ENCODE measurements at regions not wholly inside any gene's neighbourhood (a gene's known extent, or its start where the extent isn't known, plus 50 kb on each side); places are given as distances from the start of the nearest gene placed in this dataset.
"Not testable (repeated sequence)": the region's sequence is repeated elsewhere in the genome, so short reads cannot be mapped to it uniquely, and the experiment has no call there.

DNA sequence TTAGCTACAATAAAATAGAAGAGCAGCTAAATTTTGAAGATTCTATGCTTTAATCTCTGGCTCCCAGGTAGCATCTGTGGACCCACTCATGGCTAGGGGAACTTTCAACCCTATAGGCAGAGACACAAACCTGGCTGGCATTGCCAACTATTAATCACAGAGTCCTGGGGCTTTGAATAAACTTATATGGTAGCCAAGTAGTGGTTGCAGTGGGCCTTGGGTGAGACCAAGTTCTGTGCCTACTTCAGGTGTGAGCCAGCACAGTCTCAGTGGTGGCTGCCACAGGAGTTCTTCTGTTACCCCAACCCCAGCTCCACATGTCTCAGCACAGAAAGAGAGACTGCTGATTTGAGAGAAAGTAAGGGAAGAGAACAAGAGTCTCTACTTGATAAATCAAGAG lies 1626.5 kb downstream of the SPATA31A7 start:
- H3K27me3 ChIP-seq (ENCODE audit: control insufficient read depth, insufficient read depth, low read length); FAIRE-seq; H3K36me3 ChIP-seq (ENCODE audit: control insufficient read depth, insufficient read depth, low read length); DNase-seq (ENCODE audit: low read depth); H3K4me3 ChIP-seq (ENCODE audit: low read depth, low read length): not testable (repeated sequence)

DNA sequence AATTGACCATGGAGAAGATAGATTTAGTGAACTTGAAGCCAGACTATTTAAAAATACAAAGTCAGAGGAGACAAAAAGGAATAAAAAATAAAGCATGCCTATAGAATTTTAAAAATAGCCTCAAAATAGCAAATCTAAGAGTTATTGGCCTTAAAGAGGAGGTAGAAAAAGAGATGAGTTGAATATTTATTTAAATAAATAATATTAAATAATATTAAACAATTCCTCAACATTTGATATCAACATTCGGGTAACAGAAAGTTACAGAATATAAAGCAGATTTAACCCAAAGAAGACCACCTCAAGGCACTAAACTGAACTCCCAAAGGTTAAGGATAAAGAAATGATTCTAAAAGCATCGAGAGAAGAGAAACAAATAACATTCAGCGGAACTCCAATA lies 1627.4 kb downstream of the SPATA31A7 start:
- not testable (repeated sequence) for H3K4me3 ChIP-seq (ENCODE audit: low read depth, low read length); DNase-seq (ENCODE audit: low read depth); FAIRE-seq; H3K36me3 ChIP-seq (ENCODE audit: control insufficient read depth, insufficient read depth, low read length); H3K27me3 ChIP-seq (ENCODE audit: control insufficient read depth, insufficient read depth, low read length)

- H3K27me3 ChIP-seq (ENCODE audit: control insufficient read depth, insufficient read depth, low read length); H3K4me3 ChIP-seq (ENCODE audit: low read depth, low read length); H3K36me3 ChIP-seq (ENCODE audit: control insufficient read depth, insufficient read depth, low read length); DNase-seq (ENCODE audit: low read depth); FAIRE-seq: not testable (repeated sequence)
Observed at GRCh38 chr9:62822185-62822584, 1632.3 kb downstream of the SPATA31A7 start.

- not testable (repeated sequence) for FAIRE-seq; H3K4me3 ChIP-seq (ENCODE audit: low read depth, low read length); DNase-seq (ENCODE audit: low read depth); H3K27me3 ChIP-seq (ENCODE audit: control insufficient read depth, insufficient read depth, low read length); H3K36me3 ChIP-seq (ENCODE audit: control insufficient read depth, insufficient read depth, low read length)
Observed at GRCh38 chr9:62827957-62828907, 1638.4 kb downstream of the SPATA31A7 start.

- not testable (repeated sequence) for H3K36me3 ChIP-seq (ENCODE audit: control insufficient read depth, insufficient read depth, low read length); H3K27me3 ChIP-seq (ENCODE audit: control insufficient read depth, insufficient read depth, low read length); H3K4me3 ChIP-seq (ENCODE audit: low read depth, low read length); FAIRE-seq; DNase-seq (ENCODE audit: low read depth)
Observed at GRCh38 chr9:62830829-62831459, 1641.1 kb downstream of the SPATA31A7 start.

GRCh38 chr9:62833323-62834200 lies 1643.7 kb downstream of the SPATA31A7 start:
- H3K27me3 ChIP-seq (ENCODE audit: control insufficient read depth, insufficient read depth, low read length); FAIRE-seq; H3K4me3 ChIP-seq (ENCODE audit: low read depth, low read length); DNase-seq (ENCODE audit: low read depth); H3K36me3 ChIP-seq (ENCODE audit: control insufficient read depth, insufficient read depth, low read length): not testable (repeated sequence)

DNA sequence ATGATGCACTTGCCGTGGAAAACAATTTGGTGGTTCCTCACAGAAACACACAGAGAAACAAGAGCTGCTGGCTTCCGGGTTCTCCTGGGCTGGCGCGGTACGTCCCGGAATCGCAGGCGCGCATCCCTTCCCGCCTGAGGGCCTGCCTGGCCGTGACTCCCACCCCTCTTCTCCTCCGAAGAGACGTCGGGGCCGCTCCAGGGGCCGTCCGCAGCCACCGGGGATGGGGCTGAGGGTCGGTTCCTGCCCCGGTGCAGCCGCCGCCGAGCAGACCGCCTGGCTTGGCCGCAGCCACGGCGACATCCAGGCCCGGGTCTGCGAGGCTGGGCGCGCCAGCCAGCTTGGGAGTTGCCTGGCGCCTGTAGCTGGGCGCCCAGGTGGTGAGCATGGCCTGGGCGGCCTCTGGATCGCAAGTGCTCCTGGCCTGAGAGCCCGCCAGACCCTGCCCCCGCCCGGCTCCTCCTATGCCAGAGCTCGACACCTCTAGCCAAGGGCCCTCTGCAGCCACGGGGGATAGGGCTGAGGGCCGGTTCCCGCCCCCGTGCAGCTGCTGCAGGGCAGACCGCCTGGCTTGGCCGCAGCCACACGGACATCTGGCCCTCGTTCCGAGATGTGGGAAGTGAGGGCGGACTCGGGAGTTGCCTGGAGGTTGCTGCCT lies 1647.5 kb downstream of the SPATA31A7 start:
- H3K27me3 ChIP-seq (ENCODE audit: control insufficient read depth, insufficient read depth, low read length); H3K36me3 ChIP-seq (ENCODE audit: control insufficient read depth, insufficient read depth, low read length); DNase-seq (ENCODE audit: low read depth); FAIRE-seq: not testable (repeated sequence)
- peak overlapping the region; percentile 38 for H3K4me3 ChIP-seq (ENCODE audit: low read depth, low read length)

- DNase-seq (ENCODE audit: low read depth), result peak; percentile 80
- FAIRE-seq; H3K27me3 ChIP-seq (ENCODE audit: control insufficient read depth, insufficient read depth, low read length): not testable (repeated sequence)
Observed at GRCh38 chr9:62838024-62838718, 1648.3 kb downstream of the SPATA31A7 start.

DNA sequence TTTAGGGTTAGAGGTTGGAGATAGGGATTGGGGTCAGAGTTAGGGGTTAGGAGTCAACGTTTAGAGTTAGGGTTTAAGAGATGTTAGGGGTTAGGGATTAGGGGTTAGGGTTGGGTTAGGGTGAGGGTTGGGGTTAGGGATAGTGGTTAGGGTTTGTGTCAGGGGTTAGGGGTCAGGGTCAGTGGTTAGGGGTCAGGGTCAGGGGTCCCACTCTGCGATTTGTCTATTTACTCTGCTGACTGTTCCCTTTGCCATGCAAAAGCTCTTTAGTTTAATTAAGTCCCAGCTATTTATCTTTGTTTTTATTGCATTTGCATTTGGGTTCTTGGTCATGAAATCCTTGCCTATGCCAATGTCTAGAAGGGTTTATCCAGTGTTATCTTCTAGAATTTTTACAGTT lies 1649.3 kb downstream of the SPATA31A7 start:
- H3K4me3 ChIP-seq (ENCODE audit: low read depth, low read length); FAIRE-seq; H3K36me3 ChIP-seq (ENCODE audit: control insufficient read depth, insufficient read depth, low read length); H3K27me3 ChIP-seq (ENCODE audit: control insufficient read depth, insufficient read depth, low read length); DNase-seq (ENCODE audit: low read depth): not testable (repeated sequence)

More at GRCh38 chr9:62838024-62838718, 1648.3 kb downstream of the SPATA31A7 start:
- H3K36me3 ChIP-seq (ENCODE audit: control insufficient read depth, insufficient read depth, low read length), result not testable (repeated sequence)
- H3K4me3 ChIP-seq (ENCODE audit: low read depth, low read length), result peak overlapping the region; percentile 50

- not testable (repeated sequence) for DNase-seq (ENCODE audit: low read depth); H3K4me3 ChIP-seq (ENCODE audit: low read depth, low read length); H3K27me3 ChIP-seq (ENCODE audit: control insufficient read depth, insufficient read depth, low read length); FAIRE-seq; H3K36me3 ChIP-seq (ENCODE audit: control insufficient read depth, insufficient read depth, low read length)
Observed at GRCh38 chr9:62843145-62843544, 1653.3 kb downstream of the SPATA31A7 start.

DNA sequence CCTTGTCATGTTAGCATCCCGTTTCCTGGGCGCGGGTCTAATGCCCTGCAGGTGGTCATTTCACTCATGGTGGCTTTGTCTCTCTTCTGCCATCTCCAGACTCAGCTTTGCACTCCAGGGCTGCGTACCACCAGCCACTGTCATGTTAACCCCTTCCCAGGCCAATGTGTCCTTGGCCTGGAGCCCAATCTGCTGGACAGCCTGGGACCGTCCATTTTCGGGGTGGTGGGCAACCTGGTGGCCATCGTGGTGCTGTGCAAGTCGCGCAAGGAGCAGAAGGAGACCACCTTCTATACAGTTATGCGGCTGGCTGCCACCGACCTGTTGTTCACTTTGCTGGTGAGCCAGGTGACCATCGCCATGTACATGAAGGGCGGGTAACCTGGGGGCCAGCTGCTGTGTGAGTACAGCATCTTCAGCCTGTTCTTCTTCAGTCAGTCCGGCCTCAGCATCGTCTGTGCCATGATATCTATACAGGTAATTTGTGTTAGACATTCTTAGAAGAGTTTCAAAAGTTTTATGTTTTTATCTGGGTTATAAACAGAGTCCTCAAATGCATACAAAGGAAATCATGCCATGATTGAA lies 1654.0 kb downstream of the SPATA31A7 start:
- FAIRE-seq; H3K27me3 ChIP-seq (ENCODE audit: control insufficient read depth, insufficient read depth, low read length); DNase-seq (ENCODE audit: low read depth); H3K36me3 ChIP-seq (ENCODE audit: control insufficient read depth, insufficient read depth, low read length); H3K4me3 ChIP-seq (ENCODE audit: low read depth, low read length): not testable (repeated sequence)

DNA sequence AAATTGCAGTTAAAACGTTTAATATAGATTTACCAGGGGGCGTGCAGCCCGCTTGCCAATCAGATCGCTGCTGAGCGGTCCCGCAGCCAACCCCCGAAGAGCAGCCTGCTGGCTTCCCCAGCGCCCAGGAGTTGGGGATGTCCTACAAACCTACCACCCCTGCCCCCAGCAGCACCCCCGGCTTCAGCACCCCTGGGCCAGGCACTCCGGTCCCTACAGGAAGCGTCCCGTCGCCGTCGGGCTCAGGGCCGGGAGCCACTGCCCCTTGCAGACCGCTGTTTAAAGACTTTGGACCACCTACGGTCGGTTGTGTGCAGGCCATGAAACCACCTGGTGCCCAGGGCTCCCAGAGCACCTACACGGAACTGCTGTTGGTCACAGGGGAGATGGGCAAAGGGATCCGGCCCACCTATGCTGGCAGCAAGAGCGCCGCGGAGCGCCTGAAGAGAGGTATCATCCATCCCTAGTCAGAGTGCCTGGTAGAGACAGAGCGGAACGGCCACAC lies 1654.9 kb downstream of the SPATA31A7 start:
- not testable (repeated sequence) for H3K36me3 ChIP-seq (ENCODE audit: control insufficient read depth, insufficient read depth, low read length); DNase-seq (ENCODE audit: low read depth); H3K4me3 ChIP-seq (ENCODE audit: low read depth, low read length); FAIRE-seq; H3K27me3 ChIP-seq (ENCODE audit: control insufficient read depth, insufficient read depth, low read length)

- H3K36me3 ChIP-seq (ENCODE audit: control insufficient read depth, insufficient read depth, low read length); H3K4me3 ChIP-seq (ENCODE audit: low read depth, low read length); FAIRE-seq; DNase-seq (ENCODE audit: low read depth); H3K27me3 ChIP-seq (ENCODE audit: control insufficient read depth, insufficient read depth, low read length): not testable (repeated sequence)
Observed at GRCh38 chr9:62848258-62848657, 1658.4 kb downstream of the SPATA31A7 start.
